GM21381 (cell line): ENCODE measurements at regions not wholly inside any gene's neighbourhood (a gene's known extent, or its start where the extent isn't known, plus 50 kb on each side); places are given as distances from the start of the nearest gene placed in this dataset.

Experiments used
- ATAC-seq: cut with Tn5 transposase; IDR thresholded peaks from one replicate; pipeline ENCODE4 v1.9.1; 2021; ENCODE audit warnings: mild to moderate bottlenecking, moderate library complexity; ENCODE audit not compliant: unreplicated experiment

DNA sequence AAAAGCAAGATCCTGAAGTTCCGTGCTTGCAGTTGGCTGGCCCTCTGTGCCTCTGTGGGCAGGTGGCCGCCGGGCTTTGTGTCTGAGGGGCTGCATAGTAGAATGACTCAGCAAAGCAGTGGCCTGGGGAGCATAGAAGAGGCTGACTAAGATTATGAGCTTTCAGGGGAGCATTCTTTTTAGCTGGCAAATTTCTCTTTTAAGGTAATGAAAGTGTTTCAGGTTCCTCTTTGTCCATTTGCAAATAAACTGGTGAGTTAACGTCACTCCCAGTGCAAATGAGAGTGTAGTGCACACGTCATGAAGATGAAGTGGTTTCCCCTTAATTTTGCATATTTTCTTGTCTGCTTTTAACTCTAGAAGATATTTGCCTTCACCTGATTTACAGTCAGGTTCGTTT, 98.6 kb downstream of the BCL2L11 start:
- peak; percentile 85 for ATAC-seq

DNA sequence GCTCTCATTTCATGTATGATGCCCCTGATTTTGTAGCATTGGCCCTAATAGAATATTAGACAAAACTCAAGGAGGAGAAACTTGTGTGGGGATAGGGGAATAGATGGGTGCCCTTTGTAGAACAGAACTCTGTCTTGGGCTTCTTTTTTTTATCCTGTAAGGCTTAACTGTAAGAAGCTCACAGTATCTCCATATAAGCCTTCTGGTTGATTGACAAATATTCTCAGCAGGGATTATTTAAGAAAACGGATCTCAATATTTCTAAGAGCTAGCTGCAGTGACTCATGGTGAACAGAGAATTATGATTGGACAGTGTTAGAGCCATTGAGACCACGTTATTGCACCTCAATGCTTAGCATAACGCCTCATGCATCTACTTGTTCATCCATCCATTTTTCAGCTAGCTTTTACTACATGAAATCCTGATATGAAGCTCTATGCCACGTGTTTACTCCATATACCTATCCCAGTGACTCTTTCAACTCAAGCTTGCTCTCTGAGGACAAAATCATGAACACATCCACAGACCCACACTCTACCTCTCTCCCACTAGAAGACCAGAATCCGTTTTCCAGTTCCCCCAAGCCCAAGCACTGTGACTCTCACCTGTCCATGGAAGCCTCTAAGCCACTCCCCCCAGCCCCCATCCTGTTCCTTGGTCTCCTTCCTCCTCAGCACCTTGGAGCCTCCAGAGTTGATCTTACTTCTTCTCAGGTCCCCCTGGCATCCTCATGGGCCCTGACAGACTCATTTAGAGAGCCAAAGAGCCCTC, 99.2 kb downstream of the BCL2L11 start:
- ATAC-seq = no peak

DNA sequence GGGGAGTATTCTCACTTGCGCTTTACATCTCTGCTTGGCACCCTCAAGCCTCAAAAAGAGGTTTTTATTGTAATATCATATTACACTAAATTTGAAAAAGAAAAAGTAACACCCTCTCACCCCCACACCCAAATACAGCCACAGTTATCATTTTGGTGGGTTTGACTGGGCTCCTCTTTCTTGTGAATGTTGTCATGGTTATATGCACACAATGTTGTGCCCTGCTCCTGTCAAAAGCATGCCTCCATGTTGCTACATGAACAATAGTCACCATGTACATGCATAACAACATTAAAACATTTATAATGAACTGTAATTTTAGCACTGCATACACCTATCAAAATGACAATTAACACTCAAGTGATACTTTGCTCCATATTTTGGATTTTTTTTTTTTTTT, 100.2 kb downstream of the BCL2L11 start:
- no peak for ATAC-seq

DNA sequence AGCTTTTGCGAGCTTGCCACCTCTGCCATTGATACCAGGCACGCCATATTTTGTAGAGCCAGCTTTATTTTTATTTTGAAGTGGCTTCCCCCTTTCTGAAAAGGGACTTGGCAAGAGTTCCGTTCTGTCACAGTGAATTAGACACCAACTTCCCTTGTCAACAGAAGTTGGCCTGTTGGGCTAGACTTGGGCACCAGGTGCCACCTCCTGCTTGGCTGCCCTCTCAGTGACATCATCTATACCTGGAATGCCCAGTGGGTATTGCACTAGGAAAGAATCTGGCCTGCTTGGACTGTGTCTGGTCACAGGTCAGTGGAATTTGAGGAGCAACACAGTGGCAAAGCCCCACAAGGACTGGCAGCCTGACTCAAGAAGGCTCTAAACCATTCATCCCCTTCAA, 101.0 kb downstream of the BCL2L11 start:
- ATAC-seq = no peak

DNA sequence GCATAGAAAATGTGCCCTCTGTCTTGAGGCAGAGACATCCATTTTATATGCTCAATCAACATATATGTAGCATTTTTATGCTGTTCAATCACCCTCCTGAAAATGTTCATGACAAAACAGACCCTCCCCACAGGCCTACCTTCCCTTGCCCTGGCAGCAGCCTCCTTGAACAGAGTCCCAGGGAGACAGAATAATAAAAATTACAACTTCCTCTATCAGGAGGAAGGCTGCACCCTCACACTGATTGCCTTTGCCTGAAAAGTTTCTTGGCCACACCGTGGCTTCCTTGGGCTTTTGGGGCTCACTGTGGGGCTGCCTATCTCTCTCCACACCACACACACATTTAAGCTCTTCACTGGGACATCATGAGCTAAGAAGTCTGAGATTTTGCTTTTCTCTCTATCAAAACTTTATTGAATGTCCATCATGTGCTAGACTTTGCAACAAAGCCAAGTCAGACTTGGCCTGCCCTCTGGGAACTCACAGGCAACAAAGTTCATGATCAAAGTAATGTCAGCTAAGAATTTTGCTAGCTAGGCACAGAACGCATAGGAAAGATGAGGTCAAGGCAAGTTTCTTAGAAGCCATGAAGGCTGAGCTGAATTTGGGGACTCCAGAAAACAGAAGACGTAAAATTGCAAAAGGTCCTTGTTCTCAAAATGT, 101.6 kb downstream of the BCL2L11 start:
- ATAC-seq = no peak

DNA sequence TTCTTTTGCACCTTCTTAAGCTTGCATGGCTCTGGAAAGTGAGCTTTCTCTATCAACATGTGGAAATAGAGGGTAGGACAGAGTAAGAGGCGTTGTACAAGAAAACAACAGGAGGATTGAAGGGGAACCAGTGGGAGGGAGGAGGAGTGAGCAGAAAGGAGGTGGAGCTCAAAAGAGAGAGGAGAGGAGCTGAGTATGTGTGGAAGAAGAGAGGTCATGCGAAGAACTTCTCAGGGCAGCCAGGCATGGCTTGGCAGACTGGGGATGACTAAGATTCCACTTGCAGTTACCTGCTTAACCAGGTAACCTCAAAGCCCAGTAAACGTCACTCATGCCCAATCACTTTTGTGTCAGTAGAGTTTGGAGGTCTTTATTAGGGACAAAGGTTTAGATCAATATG, 105.1 kb downstream of the BCL2L11 start:
- ATAC-seq = no peak

DNA sequence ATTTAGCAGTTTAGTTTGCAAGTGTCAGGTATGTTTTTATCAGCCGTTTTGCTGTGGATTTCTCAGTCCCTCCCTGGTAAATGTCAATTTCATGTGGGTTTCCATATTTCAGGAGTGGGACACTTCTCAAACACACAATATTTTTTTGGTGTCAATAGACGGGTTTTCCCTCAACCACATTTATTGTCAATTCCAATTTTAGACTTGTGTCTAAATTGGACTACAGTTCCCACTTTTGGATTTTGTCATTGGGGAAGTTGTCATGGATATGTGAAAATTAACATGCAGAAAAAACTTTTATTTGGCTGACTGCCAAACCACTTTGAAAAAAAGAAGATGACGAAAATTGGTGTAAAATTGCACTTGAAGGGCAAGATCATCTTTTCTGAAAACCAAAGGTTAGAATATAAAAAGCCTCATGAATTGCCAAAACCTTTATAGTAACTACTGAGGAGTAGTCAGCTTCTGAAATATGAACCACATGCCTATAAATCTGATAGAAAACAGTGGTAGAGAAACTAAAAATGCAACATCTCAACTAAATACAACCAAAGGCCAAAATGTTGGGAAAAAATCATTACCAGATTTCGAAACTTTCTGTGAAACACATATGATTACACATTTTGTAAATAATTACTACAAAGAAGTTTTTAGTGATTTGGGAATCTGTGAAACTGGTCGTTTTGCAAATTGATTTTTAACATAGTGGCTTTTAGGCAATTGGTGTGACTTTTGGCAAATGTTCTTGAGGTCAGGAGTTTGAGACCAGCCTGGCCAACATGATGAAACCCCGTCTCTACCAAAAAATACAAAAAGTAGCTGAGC, 106.4 kb downstream of the BCL2L11 start:
- no peak for ATAC-seq

DNA sequence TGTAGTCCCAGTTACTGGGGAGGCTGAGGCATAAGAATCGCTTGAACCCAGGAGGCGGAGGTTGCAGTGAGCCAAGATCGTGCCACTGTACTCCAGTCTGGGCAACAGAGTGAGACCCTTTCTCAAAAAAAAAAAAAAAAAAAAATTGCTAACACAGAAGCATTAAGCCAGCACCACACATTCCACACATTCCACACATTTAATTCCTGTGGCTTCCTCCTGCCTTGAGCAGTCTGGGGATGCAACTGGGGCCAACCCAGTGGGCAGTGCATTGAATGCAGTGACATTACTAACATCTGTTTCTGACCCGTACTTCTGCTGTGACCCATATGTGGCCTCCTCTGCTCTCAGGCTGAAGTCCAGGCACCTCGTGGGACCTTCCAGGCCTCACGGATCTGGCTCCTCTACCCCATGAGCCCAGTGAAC, 107.0 kb downstream of the BCL2L11 start:
- no peak for ATAC-seq

DNA sequence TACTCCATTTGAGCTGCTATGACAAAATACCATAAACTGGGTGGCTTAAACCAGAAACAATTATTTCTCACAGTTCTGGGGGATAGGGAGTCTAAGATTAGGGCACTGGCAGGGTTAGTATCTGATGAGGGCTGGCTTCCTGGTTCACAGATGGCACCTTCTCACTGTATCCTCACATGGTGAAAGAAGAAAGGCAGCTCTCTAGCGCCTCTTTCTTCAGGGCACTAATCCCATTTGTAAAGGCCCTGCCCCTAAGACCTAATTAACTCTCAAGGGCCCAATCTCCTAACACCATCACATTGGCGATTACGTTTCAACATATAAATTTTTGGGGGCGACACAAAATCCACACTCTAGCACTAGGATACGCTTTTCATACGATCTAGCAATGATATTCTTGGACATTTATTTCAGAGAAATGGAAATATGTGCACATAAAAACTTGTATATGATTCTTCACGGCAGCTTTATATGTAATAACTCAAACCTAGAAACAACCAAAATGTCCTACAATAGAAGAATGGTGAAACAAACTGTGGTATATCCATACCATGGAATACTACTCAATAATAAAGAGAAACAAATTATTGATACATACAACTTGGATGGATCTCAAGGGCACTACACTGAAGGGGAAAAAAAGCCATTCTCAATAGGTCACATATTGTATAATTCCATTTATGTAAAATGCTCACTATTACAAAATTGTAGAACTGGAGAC, 111.0 kb downstream of the BCL2L11 start:
- no peak for ATAC-seq

DNA sequence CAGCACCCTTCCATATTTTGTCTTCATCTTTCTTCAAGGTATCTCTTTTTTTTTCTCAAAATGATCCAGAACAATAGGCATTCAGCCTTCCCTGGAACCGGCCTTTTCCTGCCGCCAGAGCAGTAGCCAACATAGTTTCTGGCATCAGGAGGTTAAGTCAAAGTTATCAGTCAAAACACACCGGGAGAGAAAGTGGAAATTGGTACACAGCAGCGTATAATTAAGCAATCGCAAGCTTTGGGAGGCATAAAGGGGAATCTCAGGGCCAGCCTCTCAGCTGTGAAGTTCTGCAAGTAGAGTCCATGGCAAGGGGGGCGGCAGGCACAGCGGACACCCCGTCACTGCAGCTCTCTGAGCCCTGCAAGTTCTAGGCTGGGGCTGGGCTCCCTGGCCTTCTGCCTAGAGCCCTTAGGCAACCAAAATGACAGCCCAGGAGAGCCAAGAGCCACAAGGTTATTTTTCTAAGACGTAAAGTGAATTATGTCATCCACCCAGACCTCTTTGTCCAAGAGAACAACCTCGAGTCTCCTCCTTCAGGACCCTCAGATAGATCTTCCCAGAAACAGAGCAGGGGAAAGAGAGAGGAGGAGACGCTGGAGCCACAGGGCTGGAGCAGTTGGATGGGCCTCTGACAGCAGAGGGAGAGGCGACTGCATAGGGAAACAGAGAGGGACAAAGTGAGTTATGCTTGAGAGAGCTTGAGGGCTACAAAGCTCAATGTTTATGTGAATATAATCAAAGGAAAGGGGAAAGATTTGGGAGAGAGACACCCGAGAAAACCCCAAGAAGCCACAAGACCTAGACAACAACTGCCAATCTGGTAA, 114.7 kb downstream of the BCL2L11 start:
- ATAC-seq = no peak

DNA sequence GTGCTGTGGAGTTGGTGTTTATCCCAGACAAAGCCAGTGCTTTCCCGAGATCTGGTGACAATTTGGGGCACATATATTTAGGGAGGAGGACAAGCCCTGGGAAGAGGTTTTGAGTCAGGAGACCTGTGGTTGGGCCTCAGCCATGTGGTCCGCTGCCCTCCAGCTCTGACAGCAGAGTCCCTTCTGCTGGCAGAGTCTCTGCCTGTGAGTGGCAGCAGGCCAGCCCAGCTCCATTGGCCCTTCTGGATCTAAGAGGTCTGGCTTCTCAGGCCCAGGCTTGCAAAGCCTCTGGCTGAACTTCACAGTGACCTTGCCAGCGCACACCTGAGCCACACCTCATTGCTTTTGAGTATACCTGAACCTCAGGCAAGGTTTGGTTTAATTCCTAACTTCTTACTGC, 115.3 kb downstream of the BCL2L11 start:
- no peak for ATAC-seq

DNA sequence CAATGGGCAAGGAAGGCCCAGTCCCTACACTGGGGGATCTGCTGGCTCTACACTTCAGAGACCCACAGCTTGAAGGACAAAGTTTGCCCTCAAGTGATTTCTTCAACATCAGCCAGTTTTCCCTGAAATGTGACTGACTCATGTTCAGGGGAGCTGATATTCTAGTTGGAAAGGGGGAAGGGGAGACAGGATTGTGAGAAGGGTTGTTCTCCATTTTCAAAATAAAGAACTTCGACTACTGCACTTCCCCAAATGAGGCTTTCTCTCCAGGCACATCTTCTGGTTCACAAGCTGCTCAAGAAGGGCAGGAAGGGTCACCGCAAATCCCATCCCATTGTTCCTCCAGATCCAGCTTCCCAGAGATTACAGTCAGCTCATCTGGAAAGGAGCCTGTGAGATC, 117.6 kb downstream of the BCL2L11 start:
- no peak for ATAC-seq

DNA sequence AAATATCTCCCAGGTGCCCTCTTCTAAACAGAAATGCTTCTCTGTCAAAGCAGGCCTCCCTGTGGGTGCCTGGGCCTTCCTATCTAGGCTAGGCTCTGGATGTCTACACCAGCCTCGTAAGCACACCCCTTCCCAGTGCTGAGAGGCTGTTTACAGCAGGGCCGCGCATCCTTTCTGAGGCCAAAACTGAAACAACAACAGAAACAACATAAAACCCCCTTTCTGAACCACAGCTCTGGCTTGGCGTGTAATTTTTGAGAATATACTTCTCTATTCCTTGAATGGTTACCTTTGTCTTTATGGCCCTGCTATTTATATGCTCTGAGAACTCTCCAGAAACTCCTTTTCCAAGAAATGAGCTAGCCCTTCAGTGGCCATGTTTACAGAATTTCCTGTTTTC, 118.4 kb downstream of the BCL2L11 start:
- peak; percentile 96 for ATAC-seq

DNA sequence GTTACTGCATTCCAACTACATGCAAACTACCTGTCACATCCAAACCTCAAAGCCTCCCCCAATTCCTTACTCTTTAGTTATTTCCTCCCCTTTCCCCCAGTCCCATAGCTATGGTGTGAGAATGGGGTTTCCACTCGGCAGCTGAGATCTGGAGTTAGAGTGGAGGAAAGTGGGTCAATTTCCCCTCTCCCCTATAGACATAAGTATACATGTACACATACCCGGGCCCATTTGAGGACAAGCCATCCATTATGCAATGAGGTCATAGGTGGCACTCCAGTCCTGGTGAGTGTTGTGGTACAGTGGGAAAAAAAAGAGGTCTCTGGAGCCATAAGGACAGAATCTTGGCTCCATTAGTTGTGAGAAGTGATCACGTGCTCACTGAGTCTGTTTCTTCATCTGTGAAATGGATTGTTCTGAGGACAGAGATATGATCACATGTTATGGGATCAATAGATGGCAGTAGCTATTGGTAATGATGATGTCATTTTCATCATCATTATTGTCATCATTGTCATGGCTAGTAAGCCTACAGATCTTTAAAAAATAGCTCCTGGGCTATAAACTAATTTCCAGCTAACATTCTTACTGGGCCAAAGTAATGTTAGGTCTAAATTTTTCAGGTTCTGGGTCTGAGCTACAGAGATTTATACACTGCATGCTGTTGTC, 119.0 kb downstream of the BCL2L11 start:
- ATAC-seq = no peak

DNA sequence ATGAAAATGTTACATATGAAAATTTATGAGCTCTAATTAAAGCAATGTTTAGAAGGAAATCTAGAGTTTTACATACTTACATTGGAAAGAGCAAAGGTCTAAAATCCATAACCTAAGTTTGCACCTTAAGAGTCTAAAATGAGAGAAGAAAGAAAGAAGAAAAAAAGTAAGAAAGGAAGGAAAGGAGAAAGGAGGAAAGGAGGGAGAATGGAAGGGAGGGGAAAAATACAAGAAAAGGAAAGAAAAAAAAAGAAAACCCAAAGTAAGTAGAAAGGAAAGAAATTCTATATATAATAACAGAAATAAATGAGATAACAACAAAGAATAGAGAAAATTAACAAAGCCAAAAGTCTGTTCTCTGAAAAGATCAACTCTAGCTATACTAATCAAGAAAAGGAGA, 122.6 kb downstream of the BCL2L11 start:
- ATAC-seq = no peak

DNA sequence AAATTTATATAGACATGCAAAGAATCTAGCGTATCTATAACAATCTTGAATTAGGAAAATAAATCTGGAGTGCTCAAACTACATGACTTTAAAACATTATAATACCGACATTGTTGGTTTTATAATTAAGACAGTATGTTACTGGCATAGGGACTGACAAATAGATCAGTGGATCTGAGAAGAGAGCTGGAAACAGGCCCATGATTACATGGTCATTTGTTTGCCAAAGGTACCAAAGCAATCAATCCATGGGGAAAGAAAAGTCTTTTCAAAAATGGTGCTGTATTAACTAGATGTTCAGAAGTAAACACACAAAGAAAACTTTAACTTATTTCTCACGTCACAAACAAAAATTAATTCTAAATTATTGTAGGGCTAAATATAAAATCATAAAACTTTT, 124.2 kb downstream of the BCL2L11 start:
- ATAC-seq = no peak

DNA sequence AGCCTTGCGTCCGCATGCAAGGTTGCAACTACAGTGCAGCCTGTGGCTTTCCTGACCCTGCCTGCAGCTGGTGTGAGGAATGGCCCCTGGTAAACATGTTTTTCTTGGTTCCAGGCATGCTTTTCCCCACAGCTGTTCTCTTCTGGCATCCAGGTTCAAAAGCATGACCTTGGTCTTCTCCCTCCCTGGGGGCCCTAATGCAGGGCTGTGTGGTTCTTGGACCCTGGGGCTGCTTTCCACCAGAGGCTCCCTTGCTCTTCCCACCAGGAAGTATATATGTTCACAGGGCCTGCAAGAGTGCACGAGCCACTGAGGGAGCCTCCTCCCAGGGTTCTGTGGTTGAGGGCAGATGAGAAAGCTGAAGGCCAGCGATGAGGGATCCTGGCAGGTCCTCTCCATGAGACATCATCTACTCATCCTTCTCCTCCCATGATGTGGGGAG, 125.9 kb downstream of the BCL2L11 start:
- no peak for ATAC-seq

DNA sequence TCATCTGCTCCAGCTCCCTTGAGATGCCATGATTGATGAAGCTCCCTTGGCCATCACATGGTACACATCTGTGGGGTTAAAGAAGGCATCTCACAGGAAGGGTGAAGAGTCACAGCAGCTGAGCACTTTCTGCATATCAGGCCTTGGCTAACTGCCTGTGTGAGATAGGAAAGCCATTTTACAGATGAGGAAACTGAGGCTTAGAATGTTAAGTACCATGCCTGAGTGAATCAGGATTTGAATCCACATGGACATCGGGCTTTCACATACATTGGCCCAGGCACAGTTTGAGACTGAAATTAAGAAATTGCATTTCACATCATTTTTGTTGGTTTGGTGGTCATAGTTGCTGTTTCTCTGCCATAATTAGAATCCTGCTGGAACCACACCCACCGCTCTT, 126.8 kb downstream of the BCL2L11 start:
- ATAC-seq = no peak

DNA sequence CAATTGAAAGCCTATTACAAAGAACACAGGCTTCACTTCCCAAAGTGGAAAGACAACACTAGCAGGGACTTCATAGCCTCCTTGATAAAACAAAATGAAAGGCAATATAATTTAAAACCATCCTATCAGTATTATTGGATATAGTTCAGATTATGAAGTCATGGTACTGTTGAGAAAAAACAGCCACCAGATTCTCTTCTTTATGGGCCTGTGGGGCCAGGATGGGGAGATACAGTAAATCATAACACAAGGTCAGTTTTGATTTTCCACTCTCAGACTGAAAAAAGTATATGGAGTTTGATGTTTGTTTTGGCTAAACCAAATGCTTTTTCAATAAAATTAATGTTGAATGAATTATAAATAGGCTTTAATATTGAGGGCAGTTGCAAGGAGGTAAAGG, 129.1 kb downstream of the BCL2L11 start:
- no peak for ATAC-seq
